Mammary epithelial cell (primary cell): ENCODE measurements at regions not wholly inside any gene's neighbourhood (a gene's known extent, or its start where the extent isn't known, plus 50 kb on each side); places are given as distances from the start of the nearest gene placed in this dataset.

Experiments
- EZH2 ChIP-seq: IDR thresholded peaks from 2 replicates; pipeline ENCODE4 v1.6.1; 2012; ENCODE audit warnings: low read length, inconsistent platforms, borderline replicate concordance
- TF ChIP-seq, protein P1 (sequence below), 2 donors: IDR thresholded peaks in 1 of 2; conservative IDR thresholded peaks in 1 of 2; 2 replicates each; pipeline ENCODE4 v1.5.1; 2011 to 2012; ENCODE audit warnings: inconsistent platforms in 2 of 2, low read length in 2 of 2, mild to moderate bottlenecking in 2 of 2, control low read depth in 1 of 2, low read depth in 1 of 2; ENCODE audit not compliant: insufficient read depth in 1 of 2; ENCODE audit errors: extremely low read depth in 1 of 2

DNA sequence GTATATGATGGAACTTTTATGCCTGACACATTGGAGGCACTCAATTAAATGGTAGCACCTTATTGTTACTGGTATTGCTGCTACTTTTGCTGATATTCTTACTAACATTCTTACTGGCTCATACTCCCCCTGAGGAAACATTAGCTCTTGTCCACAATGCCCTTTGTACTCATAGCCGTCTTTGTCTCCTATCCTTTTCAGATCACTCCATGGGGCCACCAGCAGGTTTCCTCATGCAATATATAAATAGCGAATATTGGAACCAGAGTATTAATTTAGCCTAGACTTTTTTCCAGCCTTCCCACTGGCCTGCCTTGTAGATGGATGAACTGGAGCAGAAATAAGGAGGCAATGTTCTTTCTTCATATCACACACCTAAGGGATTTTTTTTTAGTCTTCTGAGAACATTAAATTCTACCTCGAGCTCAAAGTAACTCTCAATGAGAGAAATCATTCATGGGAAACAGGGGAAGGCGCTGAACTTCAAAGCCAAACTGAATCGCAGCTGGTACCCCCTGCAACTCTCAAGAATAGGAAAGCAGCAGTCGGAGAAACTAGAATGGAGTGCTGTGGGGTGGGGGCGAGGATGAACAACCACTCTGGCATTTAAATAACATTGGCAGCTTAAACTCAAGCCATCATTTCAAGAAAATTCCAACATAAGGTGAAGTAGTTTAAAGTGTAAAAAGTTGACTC is 300.3 kb downstream of the TAFA4 start:
- TF ChIP-seq, protein P1, sequence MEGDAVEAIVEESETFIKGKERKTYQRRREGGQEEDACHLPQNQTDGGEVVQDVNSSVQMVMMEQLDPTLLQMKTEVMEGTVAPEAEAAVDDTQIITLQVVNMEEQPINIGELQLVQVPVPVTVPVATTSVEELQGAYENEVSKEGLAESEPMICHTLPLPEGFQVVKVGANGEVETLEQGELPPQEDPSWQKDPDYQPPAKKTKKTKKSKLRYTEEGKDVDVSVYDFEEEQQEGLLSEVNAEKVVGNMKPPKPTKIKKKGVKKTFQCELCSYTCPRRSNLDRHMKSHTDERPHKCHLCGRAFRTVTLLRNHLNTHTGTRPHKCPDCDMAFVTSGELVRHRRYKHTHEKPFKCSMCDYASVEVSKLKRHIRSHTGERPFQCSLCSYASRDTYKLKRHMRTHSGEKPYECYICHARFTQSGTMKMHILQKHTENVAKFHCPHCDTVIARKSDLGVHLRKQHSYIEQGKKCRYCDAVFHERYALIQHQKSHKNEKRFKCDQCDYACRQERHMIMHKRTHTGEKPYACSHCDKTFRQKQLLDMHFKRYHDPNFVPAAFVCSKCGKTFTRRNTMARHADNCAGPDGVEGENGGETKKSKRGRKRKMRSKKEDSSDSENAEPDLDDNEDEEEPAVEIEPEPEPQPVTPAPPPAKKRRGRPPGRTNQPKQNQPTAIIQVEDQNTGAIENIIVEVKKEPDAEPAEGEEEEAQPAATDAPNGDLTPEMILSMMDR (conservative IDR thresholded peaks at IDR 0.05 in 1 of 2, IDR thresholded peaks at IDR 0.05 in 1 of 2; ENCODE audit: extremely low read depth in 1 of 2, insufficient read depth in 1 of 2, low read depth in 1 of 2, low read length in 2 of 2) = no peak
- no peak for TF ChIP-seq EZH2
